SK-N-MC (cell line): ENCODE measurements at regions not wholly inside any gene's neighbourhood (a gene's known extent, or its start where the extent isn't known, plus 50 kb on each side); places are given as distances from the start of the nearest gene placed in this dataset.

ENCODE experiments used
- EZH2 ChIP-seq: fragments of 200-600 bp; sonication (generic); IDR thresholded peaks from one replicate; pipeline ENCODE4 v1.6.1; 2017; ENCODE audit warnings: antibody characterized with exemption
- POLR2AphosphoS5 ChIP-seq: IDR thresholded peaks from 2 replicates; pipeline ENCODE4 v1.6.1; 2012; ENCODE audit warnings: mild to moderate bottlenecking, low read depth, low read length, borderline replicate concordance

- TF ChIP-seq POLR2AphosphoS5: no peak
- no peak for TF ChIP-seq EZH2
Observed at GRCh38 chr5:40404613-40405012, 275.1 kb upstream of the PTGER4 start.
